Sigmoid colon (tissue), 4 donors: ENCODE measurements at regions not wholly inside any gene's neighbourhood (a gene's known extent, or its start where the extent isn't known, plus 50 kb on each side); places are given as distances from the start of the nearest gene placed in this dataset.

Source experiments
- EP300 ChIP-seq, 4 donors: sonication (generic); formaldehyde crosslinking; IDR thresholded peaks; one replicate each; pipeline ENCODE4 v1.6.1; 2017; ENCODE audit warnings: antibody characterized with exemption in 4 of 4
- POLR2A ChIP-seq, 2 donors: fragments of 450-650 bp; IDR thresholded peaks; one replicate each; pipeline ENCODE4 v1.6.1; 2016; ENCODE audit warnings: antibody characterized with exemption in 2 of 2, mild to moderate bottlenecking in 2 of 2, moderate library complexity in 2 of 2
- POLR2AphosphoS5 ChIP-seq, 4 donors: sonication (generic); formaldehyde crosslinking; IDR thresholded peaks; one replicate each; pipeline ENCODE4 v1.6.1; 2017; ENCODE audit warnings: antibody characterized with exemption in 4 of 4
- TF ChIP-seq, protein P1 (sequence below), 4 experiments: fragments of 450-650 bp in 3 of 4; fragments of 200-600 bp in 1 of 4; IDR thresholded peaks; one replicate each; pipeline ENCODE4 v1.5.1; 2016 to 2019; ENCODE audit warnings: antibody characterized with exemption in 4 of 4, mild to moderate bottlenecking in 3 of 4, moderate library complexity in 2 of 4

GRCh38 chr6:27765028-27765590 is 147.1 kb downstream of the OR2B2 start:
- TF ChIP-seq POLR2A (IDR thresholded peaks at IDR 0.05) (no peak), POLR2AphosphoS5 (IDR thresholded peaks at IDR 0.05) (no peak), EP300 (IDR thresholded peaks at IDR 0.05) (no peak)
- TF ChIP-seq, protein P1, sequence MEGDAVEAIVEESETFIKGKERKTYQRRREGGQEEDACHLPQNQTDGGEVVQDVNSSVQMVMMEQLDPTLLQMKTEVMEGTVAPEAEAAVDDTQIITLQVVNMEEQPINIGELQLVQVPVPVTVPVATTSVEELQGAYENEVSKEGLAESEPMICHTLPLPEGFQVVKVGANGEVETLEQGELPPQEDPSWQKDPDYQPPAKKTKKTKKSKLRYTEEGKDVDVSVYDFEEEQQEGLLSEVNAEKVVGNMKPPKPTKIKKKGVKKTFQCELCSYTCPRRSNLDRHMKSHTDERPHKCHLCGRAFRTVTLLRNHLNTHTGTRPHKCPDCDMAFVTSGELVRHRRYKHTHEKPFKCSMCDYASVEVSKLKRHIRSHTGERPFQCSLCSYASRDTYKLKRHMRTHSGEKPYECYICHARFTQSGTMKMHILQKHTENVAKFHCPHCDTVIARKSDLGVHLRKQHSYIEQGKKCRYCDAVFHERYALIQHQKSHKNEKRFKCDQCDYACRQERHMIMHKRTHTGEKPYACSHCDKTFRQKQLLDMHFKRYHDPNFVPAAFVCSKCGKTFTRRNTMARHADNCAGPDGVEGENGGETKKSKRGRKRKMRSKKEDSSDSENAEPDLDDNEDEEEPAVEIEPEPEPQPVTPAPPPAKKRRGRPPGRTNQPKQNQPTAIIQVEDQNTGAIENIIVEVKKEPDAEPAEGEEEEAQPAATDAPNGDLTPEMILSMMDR (IDR thresholded peaks at IDR 0.05), result no peak
